ENCODE measurements at regions not wholly inside any gene's neighbourhood (a gene's known extent, or its start where the extent isn't known, plus 50 kb on each side); places are given as distances from the start of the nearest gene placed in this dataset.

DNA sequence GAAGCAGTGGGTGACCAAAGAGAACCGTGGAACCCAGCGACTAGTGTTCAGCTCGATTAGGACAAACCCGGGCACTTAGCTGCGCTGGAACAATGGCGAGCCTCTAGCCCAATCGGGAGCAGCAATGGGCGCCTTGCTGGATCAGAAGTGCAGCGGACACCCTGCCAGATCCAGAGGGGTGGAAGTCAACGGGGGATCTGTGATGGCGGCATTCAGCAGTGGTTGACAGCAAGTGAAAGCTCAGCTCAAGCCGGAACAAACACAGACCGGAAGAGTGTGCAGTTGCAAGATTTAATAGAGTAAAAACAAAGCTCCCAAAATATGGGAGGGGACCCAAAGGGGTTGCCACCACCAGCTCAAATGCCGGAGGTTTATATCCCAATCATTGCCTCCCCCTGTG is 478.7 kb upstream of the REG3G start (continued):
- TF ChIP-seq ZNF101 (CRISPR knock-in tag; IDR thresholded peaks at IDR 0.05; ENCODE audit: borderline replicate concordance, low read depth) (no peak), HOXA7 (CRISPR knock-in tag; IDR thresholded peaks at IDR 0.05) (no peak), ZNF709 (CRISPR knock-in tag; IDR thresholded peaks at IDR 0.05) (no peak), BRD4 (CRISPR knock-in tag; IDR thresholded peaks at IDR 0.05) (no peak), CENPX (CRISPR knock-in tag; IDR thresholded peaks at IDR 0.05) (no peak), ZNF572 (CRISPR knock-in tag; IDR thresholded peaks at IDR 0.05) (0 out of 2 replicates have a peak, but pooled peaks have one; percentile 76), HOXA5 (CRISPR knock-in tag; IDR thresholded peaks at IDR 0.05) (no peak), PLRG1 (conservative IDR thresholded peaks at IDR 0.05) (no peak), FOXM1 (CRISPR knock-in tag; IDR thresholded peaks at IDR 0.05) (no peak), ZNF3 (CRISPR knock-in tag; IDR thresholded peaks at IDR 0.05) (no peak), MIXL1 (CRISPR knock-in tag; IDR thresholded peaks at IDR 0.05) (no peak), ZBTB38 (CRISPR knock-in tag; IDR thresholded peaks at IDR 0.05) (peak; percentile 45; the same call in 1 of the 2 replicates), ZNF274 (CRISPR knock-in tag; IDR thresholded peaks at IDR 0.05) (no peak; the same call in 1 of the 2 replicates), ZNF460 (CRISPR knock-in tag; IDR thresholded peaks at IDR 0.05; ENCODE audit: borderline replicate concordance) (no peak), CHD4 (IDR thresholded peaks at IDR 0.05; ENCODE audit: borderline replicate concordance, low read length) (no peak), TCF7L2 (IDR thresholded peaks at IDR 0.05; ENCODE audit: low read depth, low read length) (no peak), ZSCAN30 (CRISPR knock-in tag; IDR thresholded peaks at IDR 0.05) (no peak), ETV5 (CRISPR knock-in tag; IDR thresholded peaks at IDR 0.05; ENCODE audit: borderline replicate concordance) (peak; percentile 39; the same call in 1 of the 2 replicates), TBX2 (CRISPR knock-in tag; IDR thresholded peaks at IDR 0.05; ENCODE audit: borderline replicate concordance) (no peak), ZNF678 (CRISPR knock-in tag; IDR thresholded peaks at IDR 0.05) (no peak)
- TF ChIP-seq, protein P1, sequence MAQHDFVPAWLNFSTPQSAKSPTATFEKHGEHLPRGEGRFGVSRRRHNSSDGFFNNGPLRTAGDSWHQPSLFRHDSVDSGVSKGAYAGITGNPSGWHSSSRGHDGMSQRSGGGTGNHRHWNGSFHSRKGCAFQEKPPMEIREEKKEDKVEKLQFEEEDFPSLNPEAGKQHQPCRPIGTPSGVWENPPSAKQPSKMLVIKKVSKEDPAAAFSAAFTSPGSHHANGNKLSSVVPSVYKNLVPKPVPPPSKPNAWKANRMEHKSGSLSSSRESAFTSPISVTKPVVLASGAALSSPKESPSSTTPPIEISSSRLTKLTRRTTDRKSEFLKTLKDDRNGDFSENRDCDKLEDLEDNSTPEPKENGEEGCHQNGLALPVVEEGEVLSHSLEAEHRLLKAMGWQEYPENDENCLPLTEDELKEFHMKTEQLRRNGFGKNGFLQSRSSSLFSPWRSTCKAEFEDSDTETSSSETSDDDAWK (CRISPR knock-in tag; IDR thresholded peaks at IDR 0.05): no peak
- TF ChIP-seq, protein P2, sequence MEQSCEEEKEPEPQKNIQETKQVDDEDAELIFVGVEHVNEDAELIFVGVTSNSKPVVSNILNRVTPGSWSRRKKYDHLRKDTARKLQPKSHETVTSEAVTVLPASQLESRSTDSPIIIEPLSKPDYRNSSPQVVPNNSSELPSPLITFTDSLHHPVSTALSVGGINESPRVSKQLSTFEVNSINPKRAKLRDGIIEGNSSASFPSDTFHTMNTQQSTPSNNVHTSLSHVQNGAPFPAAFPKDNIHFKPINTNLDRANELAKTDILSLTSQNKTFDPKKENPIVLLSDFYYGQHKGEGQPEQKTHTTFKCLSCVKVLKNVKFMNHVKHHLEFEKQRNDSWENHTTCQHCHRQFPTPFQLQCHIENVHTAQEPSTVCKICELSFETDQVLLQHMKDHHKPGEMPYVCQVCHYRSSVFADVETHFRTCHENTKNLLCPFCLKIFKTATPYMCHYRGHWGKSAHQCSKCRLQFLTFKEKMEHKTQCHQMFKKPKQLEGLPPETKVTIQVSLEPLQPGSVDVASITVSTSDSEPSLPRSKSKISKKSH (CRISPR knock-in tag; IDR thresholded peaks at IDR 0.05; ENCODE audit: borderline replicate concordance): peak; percentile 63; the same call in 1 of the 2 replicates
- TF ChIP-seq, protein P3, sequence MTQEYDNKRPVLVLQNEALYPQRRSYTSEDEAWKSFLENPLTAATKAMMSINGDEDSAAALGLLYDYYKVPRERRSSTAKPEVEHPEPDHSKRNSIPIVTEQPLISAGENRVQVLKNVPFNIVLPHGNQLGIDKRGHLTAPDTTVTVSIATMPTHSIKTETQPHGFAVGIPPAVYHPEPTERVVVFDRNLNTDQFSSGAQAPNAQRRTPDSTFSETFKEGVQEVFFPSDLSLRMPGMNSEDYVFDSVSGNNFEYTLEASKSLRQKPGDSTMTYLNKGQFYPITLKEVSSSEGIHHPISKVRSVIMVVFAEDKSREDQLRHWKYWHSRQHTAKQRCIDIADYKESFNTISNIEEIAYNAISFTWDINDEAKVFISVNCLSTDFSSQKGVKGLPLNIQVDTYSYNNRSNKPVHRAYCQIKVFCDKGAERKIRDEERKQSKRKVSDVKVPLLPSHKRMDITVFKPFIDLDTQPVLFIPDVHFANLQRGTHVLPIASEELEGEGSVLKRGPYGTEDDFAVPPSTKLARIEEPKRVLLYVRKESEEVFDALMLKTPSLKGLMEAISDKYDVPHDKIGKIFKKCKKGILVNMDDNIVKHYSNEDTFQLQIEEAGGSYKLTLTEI (CRISPR knock-in tag; conservative IDR thresholded peaks at IDR 0.05): no peak
- TF ChIP-seq, protein P4, sequence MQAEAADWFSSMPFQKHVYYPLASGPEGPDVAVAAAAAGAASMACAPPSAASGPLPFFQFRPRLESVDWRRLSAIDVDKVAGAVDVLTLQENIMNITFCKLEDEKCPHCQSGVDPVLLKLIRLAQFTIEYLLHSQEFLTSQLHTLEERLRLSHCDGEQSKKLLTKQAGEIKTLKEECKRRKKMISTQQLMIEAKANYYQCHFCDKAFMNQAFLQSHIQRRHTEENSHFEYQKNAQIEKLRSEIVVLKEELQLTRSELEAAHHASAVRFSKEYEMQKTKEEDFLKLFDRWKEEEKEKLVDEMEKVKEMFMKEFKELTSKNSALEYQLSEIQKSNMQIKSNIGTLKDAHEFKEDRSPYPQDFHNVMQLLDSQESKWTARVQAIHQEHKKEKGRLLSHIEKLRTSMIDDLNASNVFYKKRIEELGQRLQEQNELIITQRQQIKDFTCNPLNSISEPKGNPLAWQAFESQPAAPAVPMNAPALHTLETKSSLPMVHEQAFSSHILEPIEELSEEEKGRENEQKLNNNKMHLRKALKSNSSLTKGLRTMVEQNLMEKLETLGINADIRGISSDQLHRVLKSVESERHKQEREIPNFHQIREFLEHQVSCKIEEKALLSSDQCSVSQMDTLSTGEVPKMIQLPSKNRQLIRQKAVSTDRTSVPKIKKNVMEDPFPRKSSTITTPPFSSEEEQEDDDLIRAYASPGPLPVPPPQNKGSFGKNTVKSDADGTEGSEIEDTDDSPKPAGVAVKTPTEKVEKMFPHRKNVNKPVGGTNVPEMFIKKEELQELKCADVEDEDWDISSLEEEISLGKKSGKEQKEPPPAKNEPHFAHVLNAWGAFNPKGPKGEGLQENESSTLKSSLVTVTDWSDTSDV (CRISPR knock-in tag; IDR thresholded peaks at IDR 0.05): no peak
- TF ChIP-seq, protein P5, sequence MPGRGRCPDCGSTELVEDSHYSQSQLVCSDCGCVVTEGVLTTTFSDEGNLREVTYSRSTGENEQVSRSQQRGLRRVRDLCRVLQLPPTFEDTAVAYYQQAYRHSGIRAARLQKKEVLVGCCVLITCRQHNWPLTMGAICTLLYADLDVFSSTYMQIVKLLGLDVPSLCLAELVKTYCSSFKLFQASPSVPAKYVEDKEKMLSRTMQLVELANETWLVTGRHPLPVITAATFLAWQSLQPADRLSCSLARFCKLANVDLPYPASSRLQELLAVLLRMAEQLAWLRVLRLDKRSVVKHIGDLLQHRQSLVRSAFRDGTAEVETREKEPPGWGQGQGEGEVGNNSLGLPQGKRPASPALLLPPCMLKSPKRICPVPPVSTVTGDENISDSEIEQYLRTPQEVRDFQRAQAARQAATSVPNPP (CRISPR knock-in tag; IDR thresholded peaks at IDR 0.05): no peak

Measured in HepG2 (cell line).